ENCODE measurements at regions not wholly inside any gene's neighbourhood (a gene's known extent, or its start where the extent isn't known, plus 50 kb on each side); places are given as distances from the start of the nearest gene placed in this dataset.
A peak's percentile ranks its signal among the peaks of the same experiment; 100 is the strongest.

DNA sequence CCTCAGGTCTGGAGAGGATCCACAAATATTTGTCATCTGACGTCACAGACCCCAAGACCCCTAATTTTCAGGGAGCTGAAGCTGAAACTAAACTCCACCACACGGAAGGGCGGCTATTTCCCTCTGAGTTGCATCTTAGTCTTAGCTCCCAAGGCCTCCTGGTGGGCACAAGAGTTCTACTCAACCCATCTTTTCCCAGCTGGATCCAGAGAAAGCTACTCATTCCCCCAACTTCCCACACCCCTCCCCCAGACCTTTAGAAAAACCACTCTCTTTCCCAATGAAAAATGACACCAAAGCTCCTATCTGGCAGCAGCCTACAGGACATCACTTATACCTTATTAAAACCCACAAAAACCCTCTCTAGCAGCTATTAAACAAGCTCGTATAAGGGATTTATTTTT is 67.1 kb upstream of the SLC1A1 start (continued):
- TF ChIP-seq, protein P1, sequence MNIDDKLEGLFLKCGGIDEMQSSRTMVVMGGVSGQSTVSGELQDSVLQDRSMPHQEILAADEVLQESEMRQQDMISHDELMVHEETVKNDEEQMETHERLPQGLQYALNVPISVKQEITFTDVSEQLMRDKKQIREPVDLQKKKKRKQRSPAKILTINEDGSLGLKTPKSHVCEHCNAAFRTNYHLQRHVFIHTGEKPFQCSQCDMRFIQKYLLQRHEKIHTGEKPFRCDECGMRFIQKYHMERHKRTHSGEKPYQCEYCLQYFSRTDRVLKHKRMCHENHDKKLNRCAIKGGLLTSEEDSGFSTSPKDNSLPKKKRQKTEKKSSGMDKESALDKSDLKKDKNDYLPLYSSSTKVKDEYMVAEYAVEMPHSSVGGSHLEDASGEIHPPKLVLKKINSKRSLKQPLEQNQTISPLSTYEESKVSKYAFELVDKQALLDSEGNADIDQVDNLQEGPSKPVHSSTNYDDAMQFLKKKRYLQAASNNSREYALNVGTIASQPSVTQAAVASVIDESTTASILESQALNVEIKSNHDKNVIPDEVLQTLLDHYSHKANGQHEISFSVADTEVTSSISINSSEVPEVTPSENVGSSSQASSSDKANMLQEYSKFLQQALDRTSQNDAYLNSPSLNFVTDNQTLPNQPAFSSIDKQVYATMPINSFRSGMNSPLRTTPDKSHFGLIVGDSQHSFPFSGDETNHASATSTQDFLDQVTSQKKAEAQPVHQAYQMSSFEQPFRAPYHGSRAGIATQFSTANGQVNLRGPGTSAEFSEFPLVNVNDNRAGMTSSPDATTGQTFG (tag by site-specific recombination; IDR thresholded peaks at IDR 0.05; ENCODE audit: borderline replicate concordance) = no peak
- TF ChIP-seq ZNF777 (tag by site-specific recombination; IDR thresholded peaks at IDR 0.05; ENCODE audit: borderline replicate concordance) (no peak), FEZF1 (tag by site-specific recombination; IDR thresholded peaks at IDR 0.05) (peak; percentile 68), ZNF133 (tag by site-specific recombination; IDR thresholded peaks at IDR 0.05) (peak; percentile 58), ZNF18 (tag by site-specific recombination; IDR thresholded peaks at IDR 0.05) (peak; percentile 48; the same call in 1 of the 2 replicates), ZNF2 (tag by site-specific recombination; IDR thresholded peaks at IDR 0.05) (no peak), GLI2 (tag by site-specific recombination; IDR thresholded peaks at IDR 0.05; ENCODE audit: borderline replicate concordance, low read depth) (no peak), ZNF354C (tag by site-specific recombination; IDR thresholded peaks at IDR 0.05; ENCODE audit: borderline replicate concordance, low read depth) (no peak), KLF9 (tag by site-specific recombination; IDR thresholded peaks at IDR 0.05; ENCODE audit: low read depth) (no peak), ZNF580 (tag by site-specific recombination; IDR thresholded peaks at IDR 0.05) (peak; percentile 38; the same call in 1 of the 2 replicates), CTCF (tag by site-specific recombination; IDR thresholded peaks at IDR 0.05) (peak; percentile 21; the same call in 1 of the 2 replicates), ZNF335 (tag by site-specific recombination; conservative IDR thresholded peaks at IDR 0.05) (peak; percentile 28; the same call in 1 of the 2 replicates), ZNF843 (tag by site-specific recombination; IDR thresholded peaks at IDR 0.05) (peak; percentile 69), ZNF530 (tag by site-specific recombination; IDR thresholded peaks at IDR 0.05; ENCODE audit: low read depth) (no peak), ZBTB8A (tag by site-specific recombination; IDR thresholded peaks at IDR 0.05) (no peak), EGR2 (tag by site-specific recombination; IDR thresholded peaks at IDR 0.05; ENCODE audit: low read depth) (peak; percentile 92)
- TF ChIP-seq, protein P2, sequence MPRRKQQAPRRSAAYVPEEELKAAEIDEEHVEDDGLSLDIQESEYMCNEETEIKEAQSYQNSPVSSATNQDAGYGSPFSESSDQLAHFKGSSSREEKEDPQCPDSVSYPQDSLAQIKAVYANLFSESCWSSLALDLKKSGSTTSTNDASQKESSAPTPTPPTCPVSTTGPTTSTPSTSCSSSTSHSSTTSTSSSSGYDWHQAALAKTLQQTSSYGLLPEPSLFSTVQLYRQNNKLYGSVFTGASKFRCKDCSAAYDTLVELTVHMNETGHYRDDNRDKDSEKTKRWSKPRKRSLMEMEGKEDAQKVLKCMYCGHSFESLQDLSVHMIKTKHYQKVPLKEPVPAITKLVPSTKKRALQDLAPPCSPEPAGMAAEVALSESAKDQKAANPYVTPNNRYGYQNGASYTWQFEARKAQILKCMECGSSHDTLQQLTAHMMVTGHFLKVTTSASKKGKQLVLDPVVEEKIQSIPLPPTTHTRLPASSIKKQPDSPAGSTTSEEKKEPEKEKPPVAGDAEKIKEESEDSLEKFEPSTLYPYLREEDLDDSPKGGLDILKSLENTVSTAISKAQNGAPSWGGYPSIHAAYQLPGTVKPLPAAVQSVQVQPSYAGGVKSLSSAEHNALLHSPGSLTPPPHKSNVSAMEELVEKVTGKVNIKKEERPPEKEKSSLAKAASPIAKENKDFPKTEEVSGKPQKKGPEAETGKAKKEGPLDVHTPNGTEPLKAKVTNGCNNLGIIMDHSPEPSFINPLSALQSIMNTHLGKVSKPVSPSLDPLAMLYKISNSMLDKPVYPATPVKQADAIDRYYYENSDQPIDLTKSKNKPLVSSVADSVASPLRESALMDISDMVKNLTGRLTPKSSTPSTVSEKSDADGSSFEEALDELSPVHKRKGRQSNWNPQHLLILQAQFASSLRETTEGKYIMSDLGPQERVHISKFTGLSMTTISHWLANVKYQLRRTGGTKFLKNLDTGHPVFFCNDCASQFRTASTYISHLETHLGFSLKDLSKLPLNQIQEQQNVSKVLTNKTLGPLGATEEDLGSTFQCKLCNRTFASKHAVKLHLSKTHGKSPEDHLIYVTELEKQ (tag by site-specific recombination; IDR thresholded peaks at IDR 0.05; ENCODE audit: borderline replicate concordance) = no peak

- Histone ChIP-seq H3K36me3 (ENCODE audit: control insufficient read depth in 2 of 2, insufficient read depth in 1 of 2, low read length in 2 of 2) (no peaks in the 10 kb centered on the region), H3K4me3 (ENCODE audit: low read depth, low read length) (no peak overlapping the region), H3K9me3 (ENCODE audit: control insufficient read depth, insufficient read depth, low read depth, low read length) (no peaks in the 10 kb centered on the region), H3K4me1 (ENCODE audit: control insufficient read depth, insufficient read depth, low read length) (peaks cover 30% of the 10 kb centered on the region), H3K27ac (ENCODE audit: extremely low read depth, low read depth, low read length) (0 out of 2 replicates have a peak overlapping the region, but pooled peaks have one; percentile 11)
- ChIA-PET POLR2A (no interaction called here), CTCF (interaction anchor here (1.1 kb wide), 1 partner anchor 337 kb away, joined by 3 read pairs; no protein-coding TSS in a partner anchor)
- TF ChIP-seq GLIS1 (tag by site-specific recombination; IDR thresholded peaks at IDR 0.05) (peak; percentile 15), GFI1B (tag by site-specific recombination; IDR thresholded peaks at IDR 0.05) (0 out of 2 replicates have a peak, but pooled peaks have one; percentile 24), TRIM28 (IDR thresholded peaks at IDR 0.05; ENCODE audit: borderline replicate concordance, low read length) (no peak), ZNF843 (tag by site-specific recombination; IDR thresholded peaks at IDR 0.05) (no peak), ZBTB17 (tag by site-specific recombination; IDR thresholded peaks at IDR 0.05) (peak; percentile 17; the same call in 1 of the 2 replicates)
- TF ChIP-seq, protein P3, sequence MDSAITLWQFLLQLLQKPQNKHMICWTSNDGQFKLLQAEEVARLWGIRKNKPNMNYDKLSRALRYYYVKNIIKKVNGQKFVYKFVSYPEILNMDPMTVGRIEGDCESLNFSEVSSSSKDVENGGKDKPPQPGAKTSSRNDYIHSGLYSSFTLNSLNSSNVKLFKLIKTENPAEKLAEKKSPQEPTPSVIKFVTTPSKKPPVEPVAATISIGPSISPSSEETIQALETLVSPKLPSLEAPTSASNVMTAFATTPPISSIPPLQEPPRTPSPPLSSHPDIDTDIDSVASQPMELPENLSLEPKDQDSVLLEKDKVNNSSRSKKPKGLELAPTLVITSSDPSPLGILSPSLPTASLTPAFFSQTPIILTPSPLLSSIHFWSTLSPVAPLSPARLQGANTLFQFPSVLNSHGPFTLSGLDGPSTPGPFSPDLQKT (IDR thresholded peaks at IDR 0.05; ENCODE audit: borderline replicate concordance, low read depth, low read length) = no peak
Measured at GRCh38 chr9:4422495-4422894, 67.8 kb upstream of the SLC1A1 start.
